ENCODE measurements at regions not wholly inside any gene's neighbourhood (a gene's known extent, or its start where the extent isn't known, plus 50 kb on each side); places are given as distances from the start of the nearest gene placed in this dataset.
"Not testable (repeated sequence)": the region's sequence is repeated elsewhere in the genome, so short reads cannot be mapped to it uniquely, and the experiment has no call there.

DNA sequence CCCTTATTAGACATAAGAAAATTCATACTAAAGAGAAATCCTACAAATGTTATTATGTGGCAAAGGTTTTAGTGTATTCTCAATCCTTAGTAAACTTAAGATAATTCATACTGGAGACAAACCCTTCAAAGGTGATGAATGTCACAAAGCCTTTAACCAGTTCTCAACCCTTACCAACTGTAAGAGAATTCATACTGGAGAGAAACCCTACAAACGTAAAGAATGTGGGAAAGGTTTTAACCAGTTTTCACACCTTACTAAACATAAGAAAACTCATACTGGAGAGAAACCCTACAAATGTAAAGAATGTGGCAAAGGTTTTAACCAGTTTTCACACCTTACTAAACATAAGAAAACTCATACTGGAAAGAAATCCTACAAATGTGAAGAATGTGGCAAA lies 93.2 kb downstream of the ZNF680 start:
- no peak for DNase-seq

- no peak for DNase-seq
These were observed 97.3 kb downstream of the ZNF680 start for GRCh38 chr7:64465551-64465950.

DNA sequence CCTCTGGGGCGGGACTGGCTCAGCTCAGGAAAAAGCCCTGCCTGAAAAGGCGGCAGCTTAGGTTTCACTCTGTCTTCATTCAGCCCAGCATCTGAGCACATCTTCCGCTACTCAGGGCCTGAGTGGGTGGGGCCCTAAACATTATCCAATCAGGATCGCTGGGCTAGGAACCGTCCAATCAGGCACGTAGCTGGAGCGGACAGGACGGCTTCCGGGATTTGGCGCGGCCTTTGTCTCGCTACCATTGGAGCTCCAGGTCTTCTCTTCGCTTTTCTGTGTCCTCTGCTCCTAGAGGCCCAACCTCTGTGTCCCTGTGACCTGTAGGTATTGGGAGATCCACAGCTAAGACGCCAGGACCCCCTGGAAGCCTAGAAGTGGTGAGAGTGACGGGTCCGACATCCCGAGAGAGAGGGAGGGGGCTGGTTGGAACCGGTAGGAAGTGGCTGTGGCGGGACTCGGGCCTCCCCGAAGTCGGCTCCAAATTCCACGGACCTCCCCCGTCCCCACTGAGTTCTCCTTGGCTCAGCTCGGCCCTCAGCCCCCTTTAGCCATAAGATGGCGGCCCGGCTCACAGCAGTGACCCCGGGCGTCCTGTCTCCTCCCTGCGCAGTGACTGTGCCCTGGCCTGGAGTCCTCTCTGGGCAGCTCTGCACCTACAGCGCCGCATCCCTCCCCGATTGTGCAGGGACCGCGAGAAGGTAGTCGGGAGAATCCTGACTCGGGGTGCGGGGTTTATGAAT lies 99.1 kb downstream of the ZNF680 start:
- DNase-seq, result peak; percentile 29

DNA sequence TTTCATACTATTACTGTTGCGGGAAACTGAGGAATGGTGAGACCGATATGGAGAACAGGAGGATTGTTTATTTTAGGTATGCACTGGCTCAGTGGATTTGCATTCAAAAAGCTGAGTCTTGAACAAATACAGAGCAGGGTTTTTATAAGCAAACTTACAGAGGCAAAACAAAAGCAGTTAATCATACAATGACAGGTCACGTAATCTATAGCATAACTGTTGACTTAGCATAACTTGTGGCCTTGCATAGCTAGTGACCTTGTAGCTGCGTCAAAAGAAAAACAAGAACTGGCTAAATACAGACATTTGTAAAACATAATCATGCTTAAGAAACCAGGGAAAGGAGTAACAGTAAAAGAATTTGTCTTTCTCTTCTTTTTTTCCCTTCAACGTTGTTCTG lies 103.0 kb downstream of the ZNF680 start:
- not testable (repeated sequence) for DNase-seq

DNA sequence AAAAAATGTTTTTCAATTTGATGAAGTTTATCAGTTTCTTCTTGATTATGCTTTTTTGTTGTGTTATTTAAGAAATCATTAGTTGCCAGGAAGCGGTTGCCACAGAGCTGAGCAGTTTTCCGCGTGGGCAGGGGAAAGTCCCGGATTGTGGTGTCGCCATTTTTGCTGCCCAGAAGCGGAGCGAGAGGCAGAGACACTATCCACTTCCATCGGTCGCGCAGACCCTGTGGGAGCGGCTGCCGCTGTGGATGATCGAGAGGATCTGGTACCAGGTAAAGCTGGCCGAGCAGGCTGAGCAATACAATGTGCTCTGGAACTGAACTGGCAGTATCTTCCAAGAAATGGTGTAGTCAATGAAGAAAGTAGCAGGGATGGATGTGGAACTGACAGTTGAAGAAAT lies 119.8 kb downstream of the ZNF736 start:
- DNase-seq, result no peak

GRCh38 chr7:64431838-64432237 lies 118.1 kb downstream of the ZNF736 start:
- no peak for DNase-seq

DNA sequence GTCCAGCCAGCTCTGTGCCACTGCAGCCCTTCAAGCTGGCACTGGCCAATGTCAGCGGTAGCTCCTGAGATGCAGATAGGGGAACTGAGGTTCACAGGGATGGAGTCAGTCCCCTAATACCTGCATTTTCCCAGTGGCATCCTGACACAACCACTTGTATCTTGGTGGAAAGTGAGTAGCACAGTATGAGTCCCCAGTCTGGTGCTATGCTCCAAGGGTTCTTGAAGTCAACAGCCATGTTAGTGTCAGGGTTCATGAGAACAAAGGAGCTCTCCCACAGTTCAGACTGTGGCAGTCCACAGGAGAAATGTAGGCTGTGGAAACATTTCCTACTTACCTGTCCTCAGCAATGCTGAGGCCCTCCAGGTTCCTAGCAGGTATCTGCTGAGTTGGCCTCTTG lies 115.5 kb downstream of the ZNF736 start:
- DNase-seq, result no peak

- DNase-seq, result not testable (repeated sequence)
These were observed 111.7 kb downstream of the ZNF736 start for GRCh38 chr7:64425436-64425835.

GRCh38 chr7:64407148-64407547 lies 93.4 kb downstream of the ZNF736 start:
- DNase-seq, result no peak

Measured in inflammatory macrophage treated with lipopolysaccharide for 4 hours (primary cell).